GM19324 (cell line): ENCODE measurements at regions not wholly inside any gene's neighbourhood (a gene's known extent, or its start where the extent isn't known, plus 50 kb on each side); places are given as distances from the start of the nearest gene placed in this dataset.

Experiments used
- ATAC-seq: cut with Tn5 transposase; IDR thresholded peaks from one replicate; pipeline ENCODE4 v1.9.1; 2021; ENCODE audit warnings: mild to moderate bottlenecking, moderate library complexity; ENCODE audit not compliant: unreplicated experiment, low FRiP score

DNA sequence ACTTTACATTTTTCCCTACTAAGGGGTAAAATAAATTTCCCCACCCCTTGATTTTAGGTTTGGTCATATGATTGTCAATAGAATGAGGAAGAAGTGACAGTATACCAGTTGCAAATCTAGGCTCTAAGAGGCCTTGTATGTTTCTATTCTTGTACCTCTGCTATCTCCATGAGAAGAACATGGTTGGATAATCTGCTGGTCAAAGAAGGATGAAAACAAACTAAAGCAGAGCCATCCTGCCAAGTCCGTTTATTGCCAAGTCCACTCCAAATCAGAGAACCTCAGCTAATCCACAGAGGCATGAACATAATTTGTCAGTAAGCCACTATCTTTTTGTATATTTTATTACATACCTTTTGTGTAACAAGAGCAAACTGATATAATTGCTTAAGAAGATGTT, 98.0 kb downstream of the CRPPA start:
- ATAC-seq = no peak

DNA sequence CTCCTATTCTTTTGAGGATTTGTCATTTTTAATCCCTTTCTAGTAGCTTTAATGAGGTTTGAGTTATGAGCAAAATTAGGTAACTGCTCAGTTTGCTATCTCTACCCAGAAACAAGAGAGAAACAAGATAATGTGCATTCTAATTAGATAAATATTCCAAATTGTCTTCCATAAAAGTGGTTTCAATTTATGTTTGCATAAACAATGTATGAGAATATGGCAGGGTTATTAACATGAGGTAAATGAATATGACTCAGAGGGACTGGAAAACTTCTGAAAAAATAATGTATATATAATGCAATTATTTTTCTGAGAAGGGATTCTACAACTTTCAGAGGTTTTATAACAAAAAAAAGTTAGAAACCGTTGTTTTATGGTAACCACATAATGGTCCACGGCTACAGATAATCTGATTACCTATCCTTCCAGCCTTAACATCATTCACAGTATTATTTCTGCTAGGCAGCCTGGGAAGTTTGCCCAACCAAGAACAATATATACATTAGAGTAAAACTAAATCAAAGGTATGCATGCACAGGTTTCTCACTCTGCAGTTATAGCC, 101.2 kb downstream of the CRPPA start:
- no peak for ATAC-seq

DNA sequence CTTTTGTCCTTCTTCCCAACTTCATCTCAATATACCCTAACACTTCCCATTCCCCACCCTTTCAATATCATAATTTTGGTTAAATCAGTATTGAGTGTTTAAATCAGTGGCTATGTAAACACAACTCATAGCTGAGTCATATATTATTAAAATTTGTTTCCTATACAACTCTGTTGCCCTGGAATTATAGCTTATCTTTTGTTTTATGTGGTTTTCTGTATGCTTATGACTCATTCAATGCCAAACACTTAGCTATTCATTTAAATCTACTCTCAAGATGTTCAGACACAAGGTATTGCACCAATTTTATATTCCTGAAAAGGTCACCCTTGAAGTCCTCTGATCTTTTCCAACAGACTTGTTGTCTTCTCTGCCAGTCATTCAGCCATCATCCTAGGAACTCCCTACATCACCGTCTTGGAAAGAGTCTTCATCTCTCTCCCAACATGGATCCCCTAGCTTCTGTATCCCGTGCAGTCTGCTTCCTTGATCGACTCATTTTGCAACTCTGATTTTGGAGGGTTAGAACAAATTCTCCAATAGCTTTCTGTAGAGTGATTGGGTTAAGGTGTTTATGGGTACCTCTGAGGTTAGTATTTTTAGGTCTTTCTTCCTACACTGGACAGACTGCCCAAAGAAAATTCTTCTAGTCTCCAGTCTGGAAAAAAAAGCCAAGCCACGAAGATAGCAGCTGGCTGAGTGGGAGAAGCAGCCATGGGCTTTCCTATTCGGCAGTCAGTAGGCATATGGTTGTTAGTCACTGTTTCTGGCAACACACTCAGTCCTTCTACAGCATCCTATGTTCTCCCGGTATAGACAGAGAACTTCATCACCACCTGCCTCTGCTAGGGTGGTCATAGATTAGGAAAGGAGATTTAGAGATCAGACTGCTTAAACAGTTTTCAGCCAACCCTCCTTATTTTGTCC, 102.1 kb downstream of the CRPPA start:
- ATAC-seq = no peak

DNA sequence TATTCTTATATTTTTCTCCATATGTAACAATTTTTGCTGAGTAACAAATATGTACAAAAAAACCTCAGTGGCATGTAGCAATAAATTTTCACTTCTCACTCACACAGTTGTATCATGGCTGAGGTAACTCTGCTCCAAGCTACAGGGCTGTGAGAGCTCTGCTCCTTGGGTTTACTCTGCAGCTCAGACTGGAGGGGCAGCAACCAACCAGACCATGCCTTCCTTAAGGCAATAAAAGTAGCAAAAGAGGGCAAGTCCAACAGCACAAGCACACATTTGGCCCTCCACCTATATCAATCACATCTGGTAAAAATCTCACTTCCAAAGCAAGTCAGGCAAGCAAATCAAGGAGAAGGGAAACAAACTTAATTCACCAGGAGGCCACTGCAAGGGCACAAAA, 102.9 kb downstream of the CRPPA start:
- ATAC-seq = no peak

DNA sequence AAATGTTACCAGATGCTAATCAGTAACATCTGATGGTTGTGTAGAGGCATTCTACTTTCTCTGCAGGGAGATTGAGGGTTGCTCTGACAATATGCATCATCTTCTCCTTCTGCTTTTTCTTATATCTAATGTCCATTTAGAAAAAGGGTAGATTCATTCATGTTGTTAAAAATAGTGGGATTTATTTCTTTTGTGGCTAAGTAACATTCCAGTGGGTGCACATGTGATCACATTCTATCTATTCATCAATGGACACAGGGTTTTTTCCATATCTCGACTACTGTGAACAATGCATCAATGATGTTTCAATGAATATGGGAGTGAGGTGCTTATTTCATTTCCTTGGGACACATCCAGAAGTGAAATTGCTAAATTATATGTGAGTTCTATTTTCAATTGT, 103.9 kb downstream of the CRPPA start:
- no peak for ATAC-seq

DNA sequence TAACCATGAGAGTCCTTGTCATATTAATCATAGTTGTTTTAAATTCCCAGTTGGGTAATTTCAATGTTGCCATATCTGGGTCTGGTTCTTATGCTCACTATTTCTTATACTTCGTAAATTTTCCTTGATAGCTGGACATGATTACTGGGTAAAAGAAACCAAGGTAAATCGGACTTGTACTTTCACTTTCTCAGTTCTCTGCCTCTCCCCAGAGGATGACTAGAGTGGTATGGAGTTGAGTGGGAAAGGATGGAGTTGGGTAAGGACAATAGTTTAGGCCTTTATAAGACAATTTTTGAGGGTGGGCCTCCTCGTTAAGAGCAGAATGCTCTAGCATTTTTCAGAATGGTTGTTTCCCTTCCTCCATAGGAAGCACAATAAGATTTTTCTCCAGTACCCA, 106.1 kb downstream of the CRPPA start:
- ATAC-seq = no peak

DNA sequence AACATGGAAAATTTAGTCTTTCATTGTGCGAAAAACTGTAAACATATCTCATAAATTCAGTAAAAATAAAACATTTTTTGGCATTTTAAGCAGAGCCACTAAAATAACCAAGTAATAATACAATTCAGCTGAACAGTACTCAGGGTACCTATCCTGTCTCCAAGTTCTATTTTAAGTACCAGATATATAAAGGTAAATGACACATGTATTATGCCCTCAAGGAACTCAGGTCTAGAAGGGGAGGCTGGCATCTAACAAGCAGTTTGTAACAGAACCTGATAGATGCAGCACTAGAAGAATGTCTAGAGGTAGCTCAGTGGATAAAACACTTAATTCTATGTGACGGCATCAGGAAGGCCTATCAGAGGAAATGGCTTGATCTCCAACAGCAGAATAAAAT, 112.2 kb downstream of the CRPPA start:
- ATAC-seq = no peak

DNA sequence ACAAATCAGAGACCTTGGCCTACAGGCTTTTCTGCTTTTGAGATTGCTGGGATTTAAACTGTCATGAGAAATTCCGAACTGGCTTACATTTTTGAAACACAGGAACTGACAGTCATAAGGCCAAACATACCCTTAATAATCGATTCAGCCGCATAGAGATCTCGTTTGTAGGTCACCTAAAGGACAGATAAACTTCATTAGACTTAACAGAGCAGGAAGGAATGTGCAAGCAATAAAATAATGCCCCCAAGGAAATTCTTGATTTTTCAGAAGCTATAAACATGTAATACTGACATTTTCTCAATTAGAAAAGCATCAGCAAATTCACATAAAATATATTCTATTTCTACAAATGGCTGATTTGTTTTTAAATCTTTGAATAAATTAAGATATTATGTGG, 120.0 kb downstream of the CRPPA start:
- no peak for ATAC-seq

DNA sequence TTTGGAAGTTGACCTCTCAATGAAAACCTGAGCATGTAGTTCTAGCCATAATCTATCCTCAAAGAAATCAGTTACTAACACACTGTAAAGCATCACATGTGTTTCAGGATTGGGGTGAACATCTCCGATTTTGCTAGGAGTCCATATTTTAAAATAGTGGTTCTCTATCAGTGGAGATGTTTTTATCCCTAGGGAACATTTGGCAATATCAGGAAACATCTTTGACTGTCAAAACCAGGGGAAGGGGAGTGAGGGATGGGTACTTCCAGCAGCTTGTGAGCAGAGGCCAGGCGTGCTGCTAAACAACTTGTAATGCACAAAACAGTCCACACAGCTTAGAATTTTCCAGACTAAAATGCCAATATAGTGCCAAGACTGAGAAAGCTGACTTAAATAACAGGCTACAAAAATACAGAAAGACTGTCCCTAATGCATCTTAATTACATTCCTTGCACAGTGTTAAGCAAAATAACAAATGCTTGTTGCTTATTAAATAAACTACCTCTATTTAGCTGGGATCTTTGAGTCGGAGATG, 120.9 kb downstream of the CRPPA start:
- ATAC-seq = no peak

DNA sequence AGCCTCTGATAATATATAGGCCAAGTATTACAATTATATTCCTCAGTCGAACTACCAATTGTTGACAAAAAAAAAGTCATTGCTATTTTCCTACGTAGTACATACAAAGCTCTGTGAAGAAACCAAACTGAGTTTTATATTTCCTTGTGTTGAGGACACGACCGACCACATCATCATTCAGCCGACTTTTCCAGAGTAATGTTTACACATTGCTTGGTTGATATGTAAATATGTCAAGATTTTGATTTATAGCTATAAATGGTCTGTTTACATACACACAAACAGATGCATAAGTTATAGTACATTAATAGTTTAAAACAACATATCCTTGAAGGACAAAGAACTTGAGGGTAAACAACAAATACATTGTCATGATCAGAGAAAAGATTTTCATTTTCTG, 121.5 kb downstream of the CRPPA start:
- no peak for ATAC-seq

DNA sequence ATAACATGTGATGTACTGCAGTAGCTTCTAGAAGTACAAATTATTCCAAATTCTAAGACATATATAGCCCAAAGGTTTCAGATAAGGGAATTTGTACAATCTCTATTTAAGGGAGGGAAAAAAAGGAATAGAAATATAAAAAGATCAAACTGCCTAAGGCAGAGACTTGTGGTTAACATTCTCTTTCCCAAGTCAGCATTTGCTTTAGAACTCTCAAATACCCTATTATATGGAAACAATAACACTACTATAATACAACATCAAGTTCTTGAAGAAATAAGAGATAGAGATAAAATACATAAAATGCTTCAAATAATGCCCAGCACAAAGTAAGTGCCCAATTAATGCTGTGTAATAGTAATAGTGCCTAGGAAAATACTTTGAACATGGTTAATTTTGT, 123.1 kb downstream of the CRPPA start:
- ATAC-seq = no peak

DNA sequence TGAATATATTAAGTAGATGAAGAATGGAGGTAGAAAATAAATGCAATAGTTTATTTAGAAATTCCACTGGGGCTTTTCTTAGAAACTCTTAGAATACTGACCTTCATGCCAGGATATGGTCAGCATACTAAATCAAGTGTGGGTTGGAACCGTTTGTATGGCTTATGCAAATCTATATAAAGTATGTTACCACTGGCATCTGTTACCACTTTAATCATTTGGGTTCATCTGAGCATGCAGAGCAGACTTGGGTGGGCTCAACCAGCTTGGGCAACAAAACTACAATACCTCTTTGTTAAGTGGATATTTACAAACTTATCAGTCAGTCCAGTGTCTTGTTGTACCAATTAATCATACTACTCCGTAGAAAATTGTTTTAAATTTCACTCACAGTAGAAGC, 125.8 kb downstream of the CRPPA start:
- no peak for ATAC-seq

DNA sequence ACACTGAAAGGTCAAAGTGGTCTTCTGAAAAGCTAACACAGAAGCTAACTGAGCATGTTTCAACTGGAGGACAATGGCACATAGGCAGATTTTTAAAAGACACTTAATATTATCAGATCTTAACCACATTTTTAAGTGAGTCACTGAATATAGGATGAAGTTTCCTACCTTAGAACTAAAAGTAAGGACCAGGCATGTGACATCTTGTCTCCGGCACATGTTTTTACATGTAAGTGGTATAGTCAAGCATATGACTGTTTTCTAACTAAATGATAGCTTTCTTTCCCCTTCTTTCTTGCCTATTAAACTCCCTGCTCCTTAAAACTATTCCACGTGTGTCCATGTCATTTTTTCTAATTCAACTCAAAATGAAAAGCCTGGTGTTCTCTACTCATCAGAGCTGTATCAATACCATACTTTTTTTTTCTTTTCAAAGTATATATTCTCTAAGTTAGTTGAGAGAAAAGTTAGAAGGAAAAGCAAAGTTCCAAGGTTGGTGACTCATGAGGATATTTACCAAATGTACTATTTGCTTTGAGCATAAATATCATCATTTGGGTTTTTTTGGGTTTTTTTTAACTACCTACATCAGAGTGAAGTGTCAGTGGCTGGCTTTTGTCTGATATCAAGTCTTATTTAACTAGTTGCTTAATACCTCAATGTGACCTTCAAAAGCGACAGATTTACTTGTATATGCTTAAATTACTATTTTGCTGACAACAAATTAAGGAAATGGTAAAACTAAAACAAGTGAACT, 127.5 kb downstream of the CRPPA start:
- ATAC-seq = no peak

DNA sequence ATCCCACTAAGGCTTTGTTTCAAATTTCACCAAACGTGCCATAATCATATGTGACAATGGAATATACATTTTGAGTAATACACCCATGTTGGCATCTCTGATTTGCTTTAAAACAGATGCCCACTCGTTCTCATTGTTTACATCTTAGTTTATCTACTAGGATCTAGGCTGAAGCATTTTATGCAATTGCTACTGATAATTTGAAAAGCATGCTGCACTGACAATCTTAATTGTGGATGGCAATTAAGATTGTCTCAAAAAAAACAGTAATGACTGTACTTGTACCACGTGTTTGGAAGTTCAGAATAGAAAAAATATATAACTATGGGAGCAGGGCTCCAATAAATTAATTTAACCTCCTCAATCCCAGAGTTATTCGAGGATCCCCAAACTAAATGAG, 136.8 kb downstream of the CRPPA start:
- ATAC-seq = no peak

DNA sequence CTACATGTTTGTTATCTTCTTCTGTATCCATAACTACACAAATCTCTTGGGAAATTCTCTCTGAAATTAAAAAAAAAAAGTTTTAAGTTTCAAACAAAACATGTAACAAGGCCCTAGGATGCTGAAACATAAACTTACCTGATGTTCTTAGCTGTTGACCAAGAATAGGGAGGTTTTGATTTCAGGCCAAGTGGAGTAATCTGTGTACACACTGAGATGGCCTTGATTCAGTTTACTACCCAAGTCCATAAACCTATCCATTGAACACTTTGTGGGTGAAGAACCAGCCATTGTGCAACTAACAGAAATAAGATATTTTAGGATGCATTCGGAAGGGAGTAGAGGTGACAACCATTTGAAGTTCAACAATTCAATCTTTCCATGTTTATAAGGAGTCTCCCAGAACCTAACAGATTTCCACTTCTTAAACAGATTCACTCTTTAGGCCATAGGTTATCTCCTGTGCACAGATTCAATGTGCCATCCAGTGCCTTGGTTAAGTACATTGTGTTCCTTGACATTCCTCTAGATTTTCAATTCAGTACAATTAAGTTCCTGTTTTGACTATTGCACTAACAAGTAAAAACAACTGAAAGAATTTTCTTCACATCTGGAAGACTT, 143.1 kb downstream of the CRPPA start:
- ATAC-seq = no peak

DNA sequence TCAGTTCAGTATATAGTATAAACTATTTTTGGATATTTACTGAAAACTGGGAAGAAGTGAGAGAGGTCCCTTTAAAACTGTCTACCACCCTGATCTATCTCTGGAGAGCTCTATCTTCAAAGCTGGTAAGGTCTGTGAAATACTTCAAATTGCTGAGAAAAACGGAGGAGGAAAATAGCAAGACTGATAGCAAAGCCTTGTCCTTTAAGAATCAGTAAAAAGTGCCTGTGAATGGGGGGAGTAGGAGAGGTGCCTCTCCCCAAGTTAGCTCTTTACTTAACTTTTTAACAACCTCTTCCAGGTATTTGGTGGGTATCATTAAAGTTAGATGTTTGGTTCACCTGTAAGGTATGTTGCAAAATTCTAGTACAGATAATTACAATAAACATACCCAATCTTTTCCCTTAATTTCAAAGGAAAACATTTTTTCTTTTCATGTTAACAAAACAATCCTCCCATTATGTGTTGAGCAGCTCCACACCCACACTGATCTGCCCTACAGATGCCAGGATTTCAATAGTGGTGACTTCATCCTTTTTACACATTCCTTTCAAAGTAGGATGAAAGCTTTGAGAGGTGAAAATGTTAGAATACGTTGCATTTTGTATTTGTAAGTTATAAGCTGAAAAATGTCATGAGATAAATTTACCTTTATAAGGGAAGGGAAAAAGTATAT, 149.2 kb downstream of the CRPPA start:
- no peak for ATAC-seq

DNA sequence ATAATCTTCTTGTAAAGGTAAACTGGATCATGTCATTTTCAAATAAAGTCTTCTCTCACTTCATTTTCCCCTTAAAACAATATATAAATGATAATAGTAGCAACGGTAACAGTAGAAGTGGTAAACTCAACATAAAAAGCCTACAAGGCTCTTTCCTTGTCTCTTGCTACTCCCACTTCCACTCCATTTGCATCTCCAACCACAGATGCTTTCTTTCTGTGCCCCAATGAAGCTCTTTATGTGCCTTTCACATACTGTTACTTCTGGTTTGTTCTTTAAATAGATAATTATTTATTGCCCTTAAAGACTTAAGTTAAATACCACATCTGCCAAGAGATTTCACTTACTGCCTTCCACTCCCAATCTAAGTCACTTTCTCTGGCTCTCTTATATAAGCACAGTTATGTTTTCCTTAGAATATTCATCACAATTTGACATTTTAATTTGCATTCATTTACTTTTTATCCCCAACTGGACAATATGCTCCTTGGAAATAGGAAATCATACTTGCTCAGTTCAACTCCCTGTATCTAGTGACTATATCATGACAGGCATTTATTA, 149.9 kb downstream of the CRPPA start:
- ATAC-seq = peak; percentile 87

DNA sequence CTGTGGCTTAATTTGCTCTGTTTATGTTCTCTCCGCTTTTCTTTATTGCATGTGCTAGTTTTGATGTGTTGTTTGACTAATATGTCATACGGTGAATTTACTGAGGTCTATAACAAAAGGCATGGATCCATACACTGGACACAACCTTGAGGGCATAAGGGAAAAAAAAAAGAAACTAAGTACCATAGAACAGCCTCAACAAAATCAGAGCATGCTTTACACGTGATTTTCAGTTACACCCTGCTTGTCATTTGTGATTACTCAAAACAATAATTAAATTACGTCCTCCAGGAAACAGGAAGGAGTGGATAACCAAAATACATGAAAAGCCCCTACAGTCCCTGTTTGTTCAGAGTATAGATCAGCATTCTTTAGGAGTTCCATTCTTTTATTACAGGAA, 150.5 kb downstream of the CRPPA start:
- no peak for ATAC-seq

DNA sequence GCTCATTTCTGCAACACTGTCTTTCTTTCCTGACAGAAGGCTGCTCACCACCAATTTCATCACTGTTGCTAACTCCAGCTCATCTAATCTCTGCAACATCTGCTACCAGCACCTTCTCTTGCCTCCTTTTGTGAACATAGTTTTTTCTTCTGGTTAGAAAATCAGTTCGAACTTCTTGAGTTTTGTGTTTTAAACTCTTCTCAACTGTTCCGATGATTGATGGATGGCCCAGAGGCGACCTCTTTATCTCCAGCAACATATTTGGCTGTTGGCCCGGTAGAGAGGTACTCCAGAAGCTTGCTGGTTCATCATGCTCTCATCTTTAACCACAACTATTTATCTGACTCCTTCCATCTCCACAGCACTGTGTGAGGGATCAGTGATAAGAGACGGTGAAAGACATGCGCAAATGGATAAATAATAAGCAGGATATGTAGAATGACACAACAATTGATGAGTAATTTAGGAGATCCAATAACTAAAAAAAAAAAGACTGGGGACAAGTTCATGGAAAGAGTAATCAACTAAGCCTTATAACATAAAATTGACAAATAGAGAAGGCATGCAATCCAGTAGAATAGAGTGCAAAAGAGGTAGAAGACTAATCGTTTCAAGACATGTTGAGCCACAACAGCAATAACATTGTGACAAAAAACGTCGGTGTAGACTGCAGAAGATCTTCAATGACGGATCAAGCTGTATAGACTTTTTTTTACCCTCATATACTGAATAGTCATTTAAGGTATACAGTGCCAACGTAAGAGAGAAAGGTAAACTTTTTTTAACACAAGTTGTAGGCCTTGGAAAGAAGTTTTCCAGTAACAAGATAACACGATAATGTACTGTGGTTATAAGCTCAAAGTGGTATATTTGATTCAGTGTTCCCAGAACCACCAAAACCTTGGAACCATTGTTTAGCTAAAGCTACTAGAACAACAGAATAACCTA, 152.2 kb downstream of the CRPPA start:
- ATAC-seq = no peak
